HUES64 (cell line): ENCODE measurements at regions not wholly inside any gene's neighbourhood (a gene's known extent, or its start where the extent isn't known, plus 50 kb on each side); places are given as distances from the start of the nearest gene placed in this dataset.
A peak's percentile ranks its signal among the peaks of the same experiment; 100 is the strongest.

ENCODE experiments used
- H3K27ac ChIP-seq: 2 replicates; pipeline ENCODE4 v1.7.0; 2013; ENCODE audit warnings: low read depth, low read length, inconsistent platforms
- H3K27me3 ChIP-seq: 2 replicates; pipeline ENCODE4 v1.6.1; 2013; ENCODE audit warnings: mild to moderate bottlenecking, low read length; ENCODE audit not compliant: insufficient read depth
- H3K36me3 ChIP-seq: 2 replicates; pipeline ENCODE4 v1.6.1; 2013; ENCODE audit warnings: mild to moderate bottlenecking, low read length; ENCODE audit not compliant: insufficient read depth
- H3K4me1 ChIP-seq: 2 replicates; pipeline ENCODE4 v1.6.1; 2013; ENCODE audit warnings: mild to moderate bottlenecking, low read length, moderate library complexity; ENCODE audit not compliant: insufficient read depth
- H3K4me3 ChIP-seq: 2 replicates; pipeline ENCODE4 v1.5.1; 2013; ENCODE audit warnings: mild to moderate bottlenecking, low read length, moderate library complexity
- H3K9ac ChIP-seq: 2 replicates; pipeline ENCODE4 v1.6.1; 2013; ENCODE audit warnings: mild to moderate bottlenecking, low read depth, low read length
- H3K9me3 ChIP-seq: 2 replicates; pipeline ENCODE4 v1.6.1; 2013; ENCODE audit warnings: low read depth, low read length; ENCODE audit not compliant: insufficient read depth
- WGBS: fragments of 150-250, 120-280 bp; methylation state at CpG from one replicate; pipeline ENCODE4 v1.1.7; 2013; ENCODE audit warnings: missing lambda C conversion rate; 5-methylcytosine and 5-hydroxymethylcytosine counted together

DNA sequence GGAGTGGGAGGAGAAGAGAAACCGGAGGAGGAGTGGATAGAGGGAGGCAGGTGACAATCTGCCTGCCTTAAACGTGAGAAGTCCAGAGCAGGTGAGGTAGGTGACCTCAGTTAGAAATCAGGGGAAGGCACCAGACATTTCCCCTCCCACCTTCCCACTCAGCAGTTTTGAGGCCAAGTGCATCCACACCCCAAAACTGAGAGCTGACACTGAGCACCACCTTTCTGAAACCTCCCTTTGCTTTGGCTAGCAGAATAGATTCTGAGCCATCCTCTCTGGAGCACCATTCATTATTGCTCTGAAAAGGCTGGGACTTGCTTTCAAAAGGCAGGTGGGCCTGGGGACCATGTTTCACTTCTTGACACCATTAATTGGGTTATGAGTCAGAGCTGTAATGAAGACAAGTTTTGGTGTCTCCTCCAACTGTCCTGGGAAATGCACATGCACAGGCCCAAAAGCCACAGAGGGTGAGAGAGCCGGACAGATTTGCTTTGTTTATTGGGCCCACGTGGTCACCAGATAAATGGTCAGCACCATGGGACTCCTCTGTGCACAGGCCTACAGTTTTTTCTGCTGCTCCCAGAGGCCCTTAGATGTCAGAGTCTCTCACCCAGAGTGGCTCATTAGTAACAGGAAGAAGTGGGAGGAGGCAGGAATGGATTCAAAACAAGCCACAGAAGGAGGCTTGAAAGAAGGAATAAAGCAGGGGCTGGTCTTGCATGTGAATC lies 314.7 kb downstream of the TLE1 start:
- Histone ChIP-seq H3K9ac (no peak overlapping the region), H3K9me3 (no peaks in the 10 kb centered on the region), H3K4me3 (no peak overlapping the region), H3K27me3 (no peaks in the 10 kb centered on the region), H3K27ac (no peak overlapping the region), H3K36me3 (no peaks in the 10 kb centered on the region), H3K4me1 (peaks cover 39% of the 10 kb centered on the region)
- 78% methylated on average over 4 of the region's 4 CpGs for WGBS

DNA sequence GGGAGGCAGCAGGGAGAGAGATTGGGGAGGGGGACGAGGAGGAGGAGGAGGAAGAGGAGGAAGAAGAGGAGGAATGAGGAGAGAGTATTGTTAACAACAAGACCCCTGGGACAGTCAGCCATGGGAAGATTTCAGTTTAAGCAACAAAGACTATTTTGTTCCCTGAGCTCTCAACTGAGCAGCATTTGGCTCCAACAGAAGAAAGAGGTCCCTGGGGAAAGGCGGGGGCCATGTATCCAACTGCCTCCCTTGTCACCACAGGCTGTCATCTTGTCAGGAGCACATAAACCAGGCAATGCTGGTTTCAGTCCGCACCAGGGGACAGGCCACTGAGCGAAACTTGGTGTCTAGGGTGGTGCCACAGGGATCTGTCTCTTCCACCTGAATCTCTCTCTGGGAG lies 316.1 kb downstream of the TLE1 start:
- Histone ChIP-seq H3K4me1 (peaks cover 39% of the 10 kb centered on the region), H3K4me3 (no peak overlapping the region), H3K9ac (no peak overlapping the region), H3K27me3 (no peaks in the 10 kb centered on the region), H3K9me3 (no peaks in the 10 kb centered on the region), H3K36me3 (no peaks in the 10 kb centered on the region), H3K27ac (no peak overlapping the region)
- WGBS = 92% methylated on average over 4 of the region's 4 CpGs

DNA sequence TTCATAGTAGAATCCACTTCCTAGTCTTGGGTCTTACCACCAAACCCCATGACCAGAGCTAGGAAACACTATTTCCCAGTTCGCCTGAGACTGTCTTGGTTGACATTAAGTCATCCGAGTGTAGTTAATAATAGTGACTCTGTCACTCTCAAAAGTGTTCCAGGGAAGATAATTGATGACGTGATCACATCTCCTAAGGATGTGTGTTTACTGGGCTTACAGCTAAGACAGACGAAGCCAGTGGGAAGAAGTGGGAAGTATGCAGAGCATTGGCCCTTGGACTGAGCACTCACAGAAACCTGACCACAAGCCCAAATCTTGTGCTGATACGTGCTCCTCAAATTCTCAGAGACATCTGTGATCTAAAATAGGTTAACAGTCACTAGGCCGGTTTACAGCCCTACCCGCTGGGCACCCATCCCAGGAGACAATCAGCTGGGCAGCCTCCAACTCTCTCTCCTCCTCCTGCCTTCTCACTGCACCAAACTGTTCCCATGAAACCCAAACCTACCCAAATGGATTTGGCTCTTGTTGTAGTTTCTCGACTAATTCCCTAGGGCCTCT lies 316.6 kb downstream of the TLE1 start:
- Histone ChIP-seq H3K4me1 (peaks cover 39% of the 10 kb centered on the region), H3K9me3 (no peaks in the 10 kb centered on the region), H3K9ac (no peak overlapping the region), H3K4me3 (no peak overlapping the region), H3K27me3 (no peaks in the 10 kb centered on the region), H3K27ac (no peak overlapping the region), H3K36me3 (no peaks in the 10 kb centered on the region)
- WGBS = 91% methylated on average over 8 of the region's 8 CpGs

DNA sequence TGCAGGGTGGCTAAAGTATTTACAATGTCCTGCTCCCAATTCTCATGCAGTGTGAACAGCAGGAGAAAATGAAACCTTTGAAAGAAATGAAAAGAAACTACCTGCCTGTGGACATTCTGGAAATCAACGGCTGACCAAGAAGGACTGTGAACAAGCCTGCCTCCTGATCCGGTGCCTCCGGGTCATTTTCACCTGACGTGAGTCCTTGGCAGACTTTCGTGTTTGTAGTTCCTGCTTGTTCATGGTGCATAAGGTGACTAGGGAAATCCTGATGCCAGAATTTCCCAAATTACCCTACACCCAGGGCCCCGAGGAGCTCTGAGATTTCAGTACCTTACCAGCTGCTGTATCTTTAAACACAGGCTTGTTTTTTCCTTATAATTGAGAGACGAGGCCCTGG lies 317.5 kb downstream of the TLE1 start:
- 85% methylated on average over 7 of the region's 7 CpGs for WGBS
- Histone ChIP-seq H3K27ac (peak overlapping the region; percentile 20; the same call in 1 of the 2 replicates), H3K9ac (no peak overlapping the region), H3K9me3 (no peaks in the 10 kb centered on the region), H3K27me3 (no peaks in the 10 kb centered on the region), H3K4me1 (peaks cover 36% of the 10 kb centered on the region), H3K4me3 (no peak overlapping the region), H3K36me3 (no peaks in the 10 kb centered on the region)

DNA sequence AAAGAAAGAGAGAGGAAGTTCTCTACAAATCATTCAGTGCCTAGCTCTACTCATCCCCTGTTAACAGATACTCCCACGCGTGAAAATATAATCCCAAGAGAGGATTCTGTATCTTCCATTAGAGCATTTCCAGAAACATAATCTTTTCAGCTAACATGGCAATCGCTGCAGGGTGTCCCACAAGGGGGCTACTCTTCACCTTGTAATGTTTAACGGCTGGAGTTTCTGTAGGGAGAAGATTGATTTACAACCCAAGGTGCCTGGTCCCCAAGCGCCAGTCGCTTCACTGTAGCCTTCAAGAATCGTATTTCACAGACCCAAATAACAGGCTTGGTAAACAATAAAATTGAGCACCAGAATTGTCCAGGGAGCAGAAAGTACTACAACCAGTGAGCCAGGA lies 318.7 kb downstream of the TLE1 start:
- WGBS = 92% methylated on average over 7 of the region's 7 CpGs
- no peak overlapping the region for H3K9ac ChIP-seq
- no peak overlapping the region for H3K27ac ChIP-seq
- H3K4me3 ChIP-seq = no peak overlapping the region
- no peaks in the 10 kb centered on the region for H3K36me3 ChIP-seq
- no peaks in the 10 kb centered on the region for H3K27me3 ChIP-seq
- peaks cover 29% of the 10 kb centered on the region for H3K4me1 ChIP-seq
- H3K9me3 ChIP-seq = no peaks in the 10 kb centered on the region; the same call in 1 of the 2 replicates

DNA sequence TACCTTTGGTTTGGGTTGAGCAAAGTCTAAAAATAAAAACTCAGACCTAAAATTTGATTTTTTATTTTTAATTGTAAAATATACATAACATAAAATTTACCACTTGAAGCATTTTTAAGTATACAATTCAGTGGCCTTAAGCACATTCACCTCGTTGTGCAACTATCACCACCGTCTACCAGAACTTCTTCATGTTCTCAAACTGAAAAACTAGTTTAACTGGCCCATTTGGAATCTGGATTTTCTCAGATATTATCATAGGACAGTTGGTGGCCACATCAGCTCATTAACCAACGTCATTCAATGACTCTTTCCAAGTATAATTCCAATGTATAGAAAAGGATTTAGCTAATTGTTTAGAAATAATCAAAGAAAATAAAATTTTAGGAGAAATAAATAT lies 319.3 kb downstream of the TLE1 start:
- Histone ChIP-seq H3K4me1 (peaks cover 24% of the 10 kb centered on the region), H3K9ac (no peak overlapping the region), H3K27ac (no peak overlapping the region), H3K9me3 (no peaks in the 10 kb centered on the region; the same call in 1 of the 2 replicates), H3K36me3 (no peaks in the 10 kb centered on the region), H3K4me3 (no peak overlapping the region), H3K27me3 (no peaks in the 10 kb centered on the region)
- WGBS = 94% methylated on average over 2 of the region's 3 CpGs

DNA sequence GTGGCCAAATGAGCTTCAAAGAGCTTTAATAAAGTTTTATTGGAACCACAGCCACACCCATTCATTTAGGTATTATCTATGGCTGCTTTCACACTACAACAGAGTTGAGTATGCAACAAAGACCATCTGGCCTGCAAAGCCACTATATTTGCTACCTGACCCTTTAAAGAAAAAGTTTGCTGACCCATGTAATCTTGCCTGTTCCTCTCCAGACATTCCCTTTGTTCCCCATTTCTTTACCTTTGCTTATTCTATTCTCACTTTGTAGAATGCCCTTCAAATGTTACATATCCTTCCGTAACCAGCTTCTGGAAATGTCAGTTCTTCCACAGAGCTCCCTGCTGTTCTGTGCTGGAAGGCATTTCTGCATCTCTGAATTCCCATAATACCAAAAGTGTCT lies 320.2 kb downstream of the TLE1 start:
- Histone ChIP-seq H3K9ac (no peak overlapping the region), H3K27ac (no peak overlapping the region), H3K9me3 (no peaks in the 10 kb centered on the region; the same call in 1 of the 2 replicates), H3K4me1 (peaks cover 21% of the 10 kb centered on the region), H3K4me3 (no peak overlapping the region), H3K36me3 (no peaks in the 10 kb centered on the region), H3K27me3 (no peaks in the 10 kb centered on the region)
- 79% methylated on average over 1 of the region's 1 CpG for WGBS

DNA sequence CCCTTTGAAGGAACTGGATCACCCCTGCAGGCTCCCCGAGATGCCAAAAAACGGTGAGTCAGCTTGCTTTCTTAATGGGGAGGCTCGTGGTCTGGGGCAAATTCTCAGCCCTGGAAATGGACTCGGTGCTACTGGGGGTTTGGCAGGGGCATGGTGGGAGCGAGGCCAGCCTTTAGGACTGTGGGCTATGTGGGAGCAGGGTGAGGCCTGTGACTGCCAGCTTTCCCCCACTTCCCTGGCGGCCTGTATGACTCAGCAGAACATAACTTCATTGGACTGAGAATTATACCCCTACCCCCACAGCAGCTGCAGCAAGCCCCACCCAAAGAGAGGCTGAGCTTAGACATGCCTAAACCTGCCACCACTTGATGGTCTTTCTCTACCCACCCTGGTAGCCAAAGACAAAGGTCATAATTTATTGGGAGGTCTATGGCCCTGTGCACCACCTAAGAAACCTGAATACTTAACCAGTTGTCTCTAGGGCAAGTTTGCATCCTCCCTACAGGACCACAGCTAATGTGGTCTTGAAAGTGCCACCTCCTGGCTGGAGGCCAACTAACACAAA lies 325.3 kb downstream of the TLE1 start:
- 94% methylated on average over 6 of the region's 6 CpGs for WGBS
- no peak overlapping the region for H3K9ac ChIP-seq
- no peaks in the 10 kb centered on the region for H3K36me3 ChIP-seq
- no peak overlapping the region for H3K27ac ChIP-seq
- H3K4me1 ChIP-seq = no peaks in the 10 kb centered on the region
- H3K4me3 ChIP-seq = no peak overlapping the region
- no peaks in the 10 kb centered on the region for H3K27me3 ChIP-seq
- no peaks in the 10 kb centered on the region; the same call in 1 of the 2 replicates for H3K9me3 ChIP-seq

DNA sequence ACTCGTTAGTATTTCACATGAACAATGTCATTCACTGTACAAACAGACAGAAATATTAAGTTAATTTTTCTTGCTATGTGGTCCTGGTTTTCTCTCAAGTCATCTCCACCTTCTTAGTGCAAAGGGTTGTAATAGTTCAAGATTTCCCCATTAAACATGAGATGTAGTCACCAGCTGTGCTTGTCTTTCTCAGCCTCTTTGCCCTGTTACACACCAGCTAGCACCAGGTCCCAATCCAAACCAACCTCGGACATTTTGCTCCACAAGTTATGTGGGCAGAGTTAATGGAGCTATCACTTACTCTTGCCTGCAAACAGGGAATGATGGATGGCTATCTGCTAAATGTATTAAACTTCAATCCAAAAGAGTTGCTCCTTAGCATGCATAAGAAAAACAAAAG lies 328.1 kb downstream of the TLE1 start:
- Histone ChIP-seq H3K27me3 (no peaks in the 10 kb centered on the region), H3K36me3 (no peaks in the 10 kb centered on the region), H3K9me3 (no peaks in the 10 kb centered on the region; the same call in 1 of the 2 replicates), H3K27ac (no peak overlapping the region), H3K9ac (no peak overlapping the region), H3K4me3 (no peak overlapping the region), H3K4me1 (no peaks in the 10 kb centered on the region)
- 78% methylated on average over 1 of the region's 2 CpGs for WGBS

DNA sequence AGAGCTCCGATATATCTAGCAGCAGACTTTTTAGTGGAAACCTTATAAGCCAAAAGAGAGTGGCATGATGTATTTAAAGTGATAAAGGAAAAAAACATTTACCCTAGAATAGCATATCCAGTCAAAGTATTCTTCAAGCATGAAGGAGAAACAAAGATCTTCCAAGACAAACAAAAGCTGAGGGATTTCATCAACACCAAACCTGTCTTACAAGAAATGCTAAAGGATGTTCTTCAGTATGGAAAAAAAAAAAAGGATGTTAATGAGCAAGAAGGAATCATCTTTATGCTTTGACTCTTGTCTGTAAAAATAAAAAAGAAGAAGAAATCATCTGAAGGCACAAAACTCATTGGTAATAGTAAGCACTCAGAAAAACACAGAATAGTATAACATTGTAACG lies 338.2 kb downstream of the TLE1 start:
- no peaks in the 10 kb centered on the region for H3K9me3 ChIP-seq
- peaks cover 11% of the 10 kb centered on the region for H3K4me1 ChIP-seq
- no peak overlapping the region for H3K27ac ChIP-seq
- no peak overlapping the region for H3K4me3 ChIP-seq
- H3K27me3 ChIP-seq = no peaks in the 10 kb centered on the region
- no peaks in the 10 kb centered on the region for H3K36me3 ChIP-seq
- no CpG with 5 or more reads among the region's 2 CpGs for WGBS
- H3K9ac ChIP-seq = no peak overlapping the region

DNA sequence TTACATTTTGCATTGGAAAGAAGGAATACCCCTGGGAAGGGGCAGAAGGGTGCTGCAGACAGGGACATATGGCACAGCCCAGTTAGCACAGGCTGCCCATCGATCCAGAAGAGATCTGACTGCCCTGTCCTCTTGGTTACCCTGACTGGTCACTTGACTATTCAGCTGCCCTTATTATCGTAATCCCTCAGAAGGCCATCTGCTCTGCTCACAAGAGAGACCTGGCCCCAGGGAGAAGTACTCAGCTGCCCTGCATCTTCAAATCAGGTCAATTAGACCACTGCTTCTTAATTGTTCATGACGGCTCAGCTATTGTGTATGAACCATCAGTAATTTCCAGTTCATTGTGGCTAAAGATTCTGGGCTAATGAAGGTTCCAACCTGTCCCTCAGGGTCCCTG lies 345.0 kb downstream of the TLE1 start:
- H3K9ac ChIP-seq = no peak overlapping the region
- H3K9me3 ChIP-seq = no peaks in the 10 kb centered on the region
- no peaks in the 10 kb centered on the region for H3K36me3 ChIP-seq
- no peaks in the 10 kb centered on the region for H3K27me3 ChIP-seq
- H3K27ac ChIP-seq = no peak overlapping the region
- no peak overlapping the region for H3K4me3 ChIP-seq
- H3K4me1 ChIP-seq = peaks cover 6% of the 10 kb centered on the region; the same call in 1 of the 2 replicates
- WGBS = 95% methylated on average over 3 of the region's 3 CpGs
